HG03439 (cell line): ENCODE measurements at regions not wholly inside any gene's neighbourhood (a gene's known extent, or its start where the extent isn't known, plus 50 kb on each side); places are given as distances from the start of the nearest gene placed in this dataset.

ENCODE experiments used
- ATAC-seq: cut with Tn5 transposase; IDR thresholded peaks from one replicate; pipeline ENCODE4 v1.9.1; 2021; ENCODE audit warnings: mild to moderate bottlenecking, moderate library complexity; ENCODE audit not compliant: unreplicated experiment

- ATAC-seq = no peak
Measured at GRCh38 chr16:86444261-86444660, 66.1 kb upstream of the FOXF1 start.

DNA sequence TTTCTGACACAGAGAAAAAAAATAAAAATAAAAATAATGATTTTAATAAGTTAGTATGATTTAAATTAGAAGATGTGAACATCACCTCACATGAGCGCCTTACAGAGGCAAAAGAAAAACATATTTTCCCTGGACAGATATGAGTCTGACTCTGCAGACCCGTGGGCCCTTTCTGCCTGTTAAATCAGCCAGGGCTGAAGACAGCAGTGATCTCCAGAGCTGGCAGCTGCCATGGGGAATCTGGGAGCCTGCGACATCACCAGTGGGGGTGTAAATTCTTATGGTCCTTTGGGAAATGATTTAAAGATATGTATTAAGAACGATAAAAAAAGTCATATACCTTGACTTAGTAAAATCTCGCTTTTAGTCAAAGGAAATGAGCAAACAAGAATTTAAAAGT, 65.7 kb upstream of the FOXF1 start:
- ATAC-seq = no peak

DNA sequence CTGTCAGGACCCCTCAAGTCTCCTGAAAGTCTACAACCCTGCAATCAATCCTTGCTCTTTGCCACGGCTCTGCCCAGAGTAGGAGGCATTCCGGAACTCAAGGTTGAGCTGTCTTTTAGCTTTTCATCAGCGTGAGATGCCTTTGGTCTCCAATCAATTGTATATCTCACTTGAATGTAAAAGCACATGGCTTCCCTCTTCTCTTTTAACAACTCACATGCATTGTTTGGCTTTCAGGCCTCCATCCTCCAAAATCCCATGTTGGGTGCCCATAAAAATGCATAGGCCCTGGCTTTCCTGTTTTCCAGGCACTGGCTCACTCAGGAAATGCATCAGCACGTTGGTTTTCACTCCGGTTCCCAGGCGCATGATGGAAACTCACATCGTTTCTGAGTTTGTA, 64.0 kb upstream of the FOXF1 start:
- ATAC-seq = no peak

- ATAC-seq = no peak
Measured at GRCh38 chr16:86447228-86447627, 63.1 kb upstream of the FOXF1 start.

DNA sequence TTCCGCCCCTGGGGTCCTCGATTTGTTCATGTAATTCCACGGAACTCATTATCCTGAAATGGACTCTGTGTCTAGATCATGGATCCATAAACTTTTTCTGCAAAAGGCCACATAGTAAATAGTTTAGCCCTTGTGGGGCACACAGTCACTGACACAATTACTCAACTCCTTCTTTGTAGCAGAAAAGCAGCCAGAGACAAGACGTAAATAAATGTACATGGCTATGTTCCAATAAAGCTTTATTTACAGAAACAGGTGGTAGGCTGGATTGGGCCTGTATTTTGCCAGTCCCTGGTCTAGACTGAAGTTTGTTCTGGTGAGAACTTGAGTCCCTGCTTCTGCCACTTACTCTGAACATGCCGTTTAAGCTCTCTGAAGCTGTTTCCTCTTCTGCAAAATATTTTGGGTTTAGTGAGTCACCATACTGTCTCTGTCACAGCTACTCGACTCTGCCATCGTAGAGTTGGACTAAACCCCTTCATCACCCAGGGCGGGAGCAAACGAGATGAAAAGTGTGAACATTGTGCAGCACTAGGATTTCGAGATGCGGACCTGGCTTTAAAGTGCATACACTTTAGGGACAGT, 61.9 kb upstream of the FOXF1 start:
- no peak for ATAC-seq

DNA sequence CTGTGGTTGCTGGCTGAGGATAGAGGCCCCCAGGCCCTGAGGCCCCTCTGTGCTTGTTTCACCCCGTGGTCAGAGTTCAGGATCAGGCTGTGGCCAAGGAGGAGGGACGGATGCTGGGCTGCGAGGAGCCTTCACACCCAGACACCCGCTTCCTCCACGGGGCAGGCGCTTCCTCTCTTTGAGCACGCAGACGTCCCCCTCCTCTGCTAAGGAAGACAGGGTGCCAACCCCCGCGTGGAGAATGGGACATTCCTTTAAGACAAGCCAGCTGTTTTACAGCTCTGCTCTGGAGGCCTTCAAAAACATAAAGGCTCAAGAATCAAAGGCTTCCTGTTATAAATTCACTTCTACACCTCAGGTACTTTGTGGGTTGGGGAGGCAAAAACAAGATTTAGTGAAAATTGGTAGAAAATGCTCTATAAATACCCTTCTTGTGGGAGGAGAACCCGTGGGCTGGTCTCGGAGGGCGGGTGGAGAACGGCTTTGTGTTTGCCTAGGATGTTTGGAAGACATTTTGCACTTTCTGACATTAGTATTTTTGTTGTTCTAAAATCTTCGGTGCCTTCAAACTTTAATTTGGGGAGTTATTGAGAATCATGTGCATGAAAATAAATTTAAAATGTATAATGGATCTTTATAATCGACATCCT, 60.8 kb upstream of the FOXF1 start:
- ATAC-seq = no peak

- ATAC-seq = no peak
Measured at GRCh38 chr16:86450691-86451090, 59.6 kb upstream of the FOXF1 start.

DNA sequence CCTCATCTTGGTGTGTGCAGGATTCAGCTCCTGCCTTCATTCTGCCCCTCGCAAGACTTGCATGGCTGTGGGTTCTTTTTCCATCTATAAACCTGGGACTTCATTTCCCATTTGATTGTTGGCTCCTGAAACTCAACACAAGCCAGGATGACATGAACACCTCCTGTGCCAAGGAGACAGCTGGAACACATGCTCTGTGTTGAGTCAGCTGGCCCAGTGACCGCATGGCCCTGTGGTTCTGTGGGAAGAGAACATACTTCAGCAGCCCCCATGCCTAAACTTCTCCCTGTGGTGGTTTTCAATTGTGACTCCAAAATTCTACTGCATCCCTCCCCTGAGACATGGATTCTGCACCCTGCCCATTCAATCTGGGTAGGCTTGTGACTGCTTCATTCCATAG, 57.9 kb upstream of the FOXF1 start:
- no peak for ATAC-seq

DNA sequence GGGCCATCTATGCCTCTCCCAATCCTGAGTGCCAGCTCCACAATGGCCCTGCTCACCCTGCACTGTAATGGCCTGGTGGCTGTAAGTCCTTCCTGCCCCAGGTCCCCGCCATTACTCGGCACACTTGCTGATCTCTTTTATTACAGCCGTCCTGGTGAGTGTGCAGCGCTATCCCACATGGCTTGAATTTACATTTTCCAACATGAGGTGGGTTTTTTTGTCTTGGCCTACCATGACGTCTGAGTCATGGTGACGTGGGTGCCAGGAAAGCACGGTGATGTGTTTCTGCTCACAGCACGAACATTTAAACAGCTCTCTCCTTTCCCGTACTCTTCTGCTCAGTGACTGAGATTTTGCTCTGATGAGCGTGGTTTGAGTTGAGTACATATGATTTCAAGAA, 55.2 kb upstream of the FOXF1 start:
- no peak for ATAC-seq

DNA sequence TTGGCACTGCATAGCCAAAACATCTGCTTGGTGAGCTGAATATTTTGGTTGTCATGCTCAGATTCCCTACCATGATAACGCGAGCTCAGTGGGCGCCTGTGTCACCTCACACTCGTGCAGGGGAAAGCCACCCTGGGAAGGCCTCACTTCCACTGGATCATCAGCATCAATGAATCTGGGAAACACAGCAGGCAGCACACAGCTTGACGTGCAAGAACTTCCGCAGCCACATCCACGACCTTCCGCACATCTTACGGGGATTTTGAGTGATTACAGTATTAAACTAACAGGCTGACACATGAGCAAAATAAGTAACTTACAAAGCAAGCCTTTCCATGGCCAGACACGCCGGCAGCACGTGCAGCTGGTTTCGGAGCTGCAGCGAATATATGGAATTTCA, 54.7 kb upstream of the FOXF1 start:
- ATAC-seq = no peak

GRCh38 chr16:86457501-86458148, 52.7 kb upstream of the FOXF1 start:
- ATAC-seq = no peak

DNA sequence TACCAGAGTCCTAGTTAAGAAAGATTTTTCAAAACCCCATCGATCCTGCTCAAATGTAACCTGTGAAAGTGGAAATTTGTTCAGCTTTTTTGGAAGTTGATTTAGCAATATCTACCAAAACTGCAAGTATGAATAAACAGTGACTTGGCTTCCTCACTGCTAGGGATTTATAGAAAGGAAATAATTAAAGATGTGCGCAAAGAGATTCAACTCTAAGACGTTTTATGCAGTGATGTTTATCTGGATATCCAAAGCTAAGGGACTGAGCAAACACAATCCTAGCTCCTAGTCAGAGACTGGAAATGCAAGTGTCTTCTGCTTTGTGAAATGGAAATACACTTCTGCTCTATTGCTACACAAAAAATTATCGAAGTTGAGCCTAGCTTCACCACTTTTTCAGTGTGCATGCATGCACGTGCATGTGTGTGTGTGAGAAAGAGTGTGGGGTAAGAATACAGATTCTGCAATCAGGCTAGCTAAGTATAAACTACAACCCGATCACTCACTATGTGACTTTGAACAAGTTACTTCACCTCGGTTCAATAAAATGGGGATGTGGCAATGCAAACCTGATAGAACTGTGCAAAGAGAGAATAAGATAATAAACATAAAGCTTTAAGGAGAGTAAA, 52.1 kb upstream of the FOXF1 start:
- ATAC-seq = no peak

- no peak for ATAC-seq
Measured at GRCh38 chr16:86459266-86459665, 51.1 kb upstream of the FOXF1 start.
